ENCODE measurements at regions not wholly inside any gene's neighbourhood (a gene's known extent, or its start where the extent isn't known, plus 50 kb on each side); places are given as distances from the start of the nearest gene placed in this dataset.

DNA sequence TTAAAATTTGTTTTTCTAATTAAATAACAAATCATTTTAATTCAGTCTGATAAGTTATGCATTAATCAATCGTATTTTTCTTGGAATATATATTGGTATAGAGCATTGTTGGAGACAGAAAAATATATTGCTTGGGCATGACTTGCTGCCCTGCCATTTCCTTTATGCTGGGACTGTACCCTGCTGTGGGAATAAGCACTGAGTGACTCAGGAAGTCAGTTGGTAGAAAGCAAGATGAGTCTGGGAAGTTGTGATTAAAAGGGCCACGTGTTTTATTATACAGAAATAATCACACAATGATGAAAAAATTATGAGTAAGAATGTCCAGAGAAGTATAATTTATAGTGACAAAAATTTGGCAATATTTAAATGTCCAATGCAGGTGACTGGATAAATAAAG, 139.5 kb downstream of the KIF18A start:
- Histone ChIP-seq H3K4me1 (ENCODE audit: insufficient read depth) (peaks cover 9% of the 10 kb centered on the region), H3K27ac (no peak overlapping the region), H3K36me3 (ENCODE audit: low read depth) (no peaks in the 10 kb centered on the region), H3K79me2 (ENCODE audit: insufficient read depth) (no peaks in the 10 kb centered on the region), H3K4me2 (ENCODE audit: unreplicated experiment) (no peak overlapping the region), H3K9ac (no peak overlapping the region), H3K9me3 (ENCODE audit: low read depth) (no peaks in the 10 kb centered on the region), H3K27me3 (replicated peaks; ENCODE audit: insufficient read depth) (no peaks in the 10 kb centered on the region), H2AFZ (no peak overlapping the region), H4K20me1 (ENCODE audit: insufficient read depth) (no peaks in the 10 kb centered on the region), H3K4me3 (no peak overlapping the region), H3K9me2 (ENCODE audit: insufficient read depth) (no peaks in the 10 kb centered on the region), H3F3A (ENCODE audit: insufficient read depth) (0 out of 2 replicates have a peak, but pooled peaks cover 4% of the 10 kb centered on the region)
- TF ChIP-seq EZH2 (IDR thresholded peaks at IDR 0.05; ENCODE audit: insufficient read depth, poor library complexity, severe bottlenecking) = no peak
- no peak for TF ChIP-seq EZH2phosphoT487 (IDR thresholded peaks at IDR 0.05; ENCODE audit: insufficient read depth, low read depth)
- DNase-seq = peak; percentile 30
- in situ Hi-C loops (cut with MboI) = no loop called here
- WGBS, 2 experiments (ENCODE audit: low coverage in 1 of 2, low lambda C conversion rate in 2 of 2, missing lambda C conversion rate in 2 of 2) = 31 to 37% methylated on average over 2 of the region's 2 CpGs

DNA sequence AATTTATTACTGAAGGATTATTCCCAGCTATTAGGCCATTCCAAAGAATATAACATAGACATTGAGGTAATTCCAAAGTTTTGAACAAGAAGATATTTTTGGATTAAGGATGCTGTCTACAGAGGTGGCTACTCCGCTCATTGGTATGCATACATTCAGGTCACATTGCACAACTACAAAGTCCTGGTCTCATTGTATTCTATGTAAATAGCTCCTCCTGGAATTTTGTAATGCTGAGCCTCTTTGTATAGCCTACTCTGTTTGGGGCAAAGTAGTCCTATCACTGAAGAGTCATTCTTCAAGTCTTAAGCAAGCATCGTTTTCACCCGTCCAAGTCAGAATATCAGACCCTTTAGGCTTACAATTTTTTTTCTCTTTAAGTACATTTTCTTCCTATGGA, 142.4 kb downstream of the KIF18A start:
- no peaks in the 10 kb centered on the region for H3K4me1 ChIP-seq (ENCODE audit: insufficient read depth)
- H2AFZ ChIP-seq = no peak overlapping the region
- no peak for DNase-seq
- H3K27me3 ChIP-seq (replicated peaks; ENCODE audit: insufficient read depth) = no peaks in the 10 kb centered on the region
- H3K9ac ChIP-seq = no peak overlapping the region
- TF ChIP-seq EZH2phosphoT487 (IDR thresholded peaks at IDR 0.05; ENCODE audit: insufficient read depth, low read depth) = no peak
- no peak for TF ChIP-seq EZH2 (IDR thresholded peaks at IDR 0.05; ENCODE audit: insufficient read depth, poor library complexity, severe bottlenecking)
- H3K79me2 ChIP-seq (ENCODE audit: insufficient read depth) = no peaks in the 10 kb centered on the region
- no peak overlapping the region for H3K27ac ChIP-seq
- H3K9me3 ChIP-seq (ENCODE audit: low read depth) = no peaks in the 10 kb centered on the region
- H3K9me2 ChIP-seq (ENCODE audit: insufficient read depth) = no peaks in the 10 kb centered on the region
- no peak overlapping the region for H3K4me3 ChIP-seq
- WGBS, 2 experiments (ENCODE audit: low coverage in 1 of 2, low lambda C conversion rate in 2 of 2, missing lambda C conversion rate in 2 of 2) = 45 to 47% methylated on average over 3 of the region's 3 CpGs
- H3K36me3 ChIP-seq (ENCODE audit: low read depth) = no peaks in the 10 kb centered on the region
- no peak overlapping the region for H3K4me2 ChIP-seq (ENCODE audit: unreplicated experiment)
- in situ Hi-C loops (cut with MboI) = no loop called here
- no peaks in the 10 kb centered on the region for H4K20me1 ChIP-seq (ENCODE audit: insufficient read depth)
- H3F3A ChIP-seq (ENCODE audit: insufficient read depth) = no peaks in the 10 kb centered on the region

DNA sequence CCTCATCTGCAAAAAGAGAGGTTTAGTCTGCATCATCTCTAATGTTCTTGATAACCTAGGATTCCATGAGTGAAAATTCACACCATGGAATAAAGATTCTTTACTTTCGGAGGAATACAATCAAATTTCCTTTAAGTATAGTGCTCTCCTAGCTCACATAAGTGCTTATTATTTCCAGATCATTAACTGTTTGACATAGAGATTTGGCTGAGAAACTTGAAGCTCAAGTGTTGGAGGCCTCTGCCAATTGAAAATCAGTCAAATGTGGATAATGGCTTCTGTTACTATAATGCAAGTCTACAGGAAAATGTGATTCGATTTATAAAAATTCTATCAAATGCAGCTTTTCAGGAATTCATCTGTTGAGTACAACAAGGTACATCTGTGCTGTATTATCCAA, 144.6 kb downstream of the KIF18A start:
- no peaks in the 10 kb centered on the region for H3F3A ChIP-seq (ENCODE audit: insufficient read depth)
- no peaks in the 10 kb centered on the region for H3K9me2 ChIP-seq (ENCODE audit: insufficient read depth)
- in situ Hi-C loops (cut with MboI) = no loop called here
- H3K27ac ChIP-seq = no peak overlapping the region
- no peaks in the 10 kb centered on the region for H3K4me1 ChIP-seq (ENCODE audit: insufficient read depth)
- TF ChIP-seq EZH2 (IDR thresholded peaks at IDR 0.05; ENCODE audit: insufficient read depth, poor library complexity, severe bottlenecking) (no peak), EZH2phosphoT487 (IDR thresholded peaks at IDR 0.05; ENCODE audit: insufficient read depth, low read depth) (no peak)
- no peak overlapping the region for H2AFZ ChIP-seq
- no peaks in the 10 kb centered on the region for H4K20me1 ChIP-seq (ENCODE audit: insufficient read depth)
- WGBS, 2 experiments (ENCODE audit: low coverage in 1 of 2, low lambda C conversion rate in 2 of 2, missing lambda C conversion rate in 2 of 2) = 26 to 29% methylated on average over 2 of the region's 2 CpGs
- H3K27me3 ChIP-seq (replicated peaks; ENCODE audit: insufficient read depth) = no peaks in the 10 kb centered on the region
- no peak overlapping the region for H3K9ac ChIP-seq
- H3K79me2 ChIP-seq (ENCODE audit: insufficient read depth) = no peaks in the 10 kb centered on the region
- no peak overlapping the region for H3K4me3 ChIP-seq
- no peaks in the 10 kb centered on the region for H3K9me3 ChIP-seq (ENCODE audit: low read depth)
- no peak for DNase-seq
- H3K4me2 ChIP-seq (ENCODE audit: unreplicated experiment) = no peak overlapping the region
- no peaks in the 10 kb centered on the region for H3K36me3 ChIP-seq (ENCODE audit: low read depth)

DNA sequence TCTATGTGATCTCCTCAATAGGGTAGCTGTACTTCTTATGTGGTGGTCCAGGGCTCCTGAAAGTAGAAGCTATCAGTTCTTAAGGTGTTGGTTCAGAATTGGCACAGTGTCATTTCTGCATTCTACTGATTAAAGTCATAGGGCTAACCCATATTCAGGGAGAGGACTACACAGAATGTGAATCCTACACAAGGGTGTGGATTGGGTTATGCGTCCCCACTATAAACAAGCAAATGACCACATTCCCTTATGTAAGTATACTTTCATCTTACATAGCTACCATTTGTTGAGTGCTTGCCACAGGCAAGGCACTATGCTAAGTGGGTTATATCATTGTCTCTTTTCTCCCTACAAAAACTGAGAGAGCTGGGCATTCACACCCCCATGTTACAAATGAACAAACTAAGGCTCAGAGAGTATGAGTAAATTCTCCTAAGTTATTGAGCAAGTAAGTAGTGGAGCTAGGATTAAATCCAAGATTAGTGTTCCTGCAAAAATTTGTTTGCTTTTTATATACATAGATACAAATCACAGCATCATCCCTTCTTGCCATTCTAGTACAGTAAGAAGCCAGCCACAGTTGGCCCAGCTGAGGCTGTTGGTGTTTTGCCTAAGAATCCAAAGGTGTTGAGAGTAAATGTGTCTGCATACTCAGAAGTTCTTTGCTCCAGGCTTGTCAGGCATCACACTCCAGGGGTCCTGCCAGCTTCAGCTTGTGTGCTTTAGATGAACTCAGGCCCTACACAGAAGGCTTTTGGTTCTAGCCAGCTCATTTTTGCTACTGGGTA, 157.8 kb downstream of the KIF18A start:
- no peaks in the 10 kb centered on the region for H3K79me2 ChIP-seq (ENCODE audit: insufficient read depth)
- H3F3A ChIP-seq (ENCODE audit: insufficient read depth) = 0 out of 2 replicates have a peak, but pooled peaks cover 6% of the 10 kb centered on the region
- no peak overlapping the region for H3K27ac ChIP-seq
- peaks cover 6% of the 10 kb centered on the region; the same call in 1 of the 2 replicates for H3K4me1 ChIP-seq (ENCODE audit: insufficient read depth)
- no peaks in the 10 kb centered on the region for H3K9me3 ChIP-seq (ENCODE audit: low read depth)
- no peaks in the 10 kb centered on the region for H3K9me2 ChIP-seq (ENCODE audit: insufficient read depth)
- H3K36me3 ChIP-seq (ENCODE audit: low read depth) = no peaks in the 10 kb centered on the region
- in situ Hi-C loops (cut with MboI) = no loop called here
- TF ChIP-seq EZH2 (IDR thresholded peaks at IDR 0.05; ENCODE audit: insufficient read depth, poor library complexity, severe bottlenecking) (no peak), EZH2phosphoT487 (IDR thresholded peaks at IDR 0.05; ENCODE audit: insufficient read depth, low read depth) (no peak)
- DNase-seq = peak; percentile 42
- H3K4me2 ChIP-seq (ENCODE audit: unreplicated experiment) = no peak overlapping the region
- H3K9ac ChIP-seq = no peak overlapping the region
- no peaks in the 10 kb centered on the region for H4K20me1 ChIP-seq (ENCODE audit: insufficient read depth)
- H3K27me3 ChIP-seq (replicated peaks; ENCODE audit: insufficient read depth) = no peaks in the 10 kb centered on the region
- WGBS, 2 experiments (ENCODE audit: low coverage in 1 of 2, low lambda C conversion rate in 2 of 2, missing lambda C conversion rate in 2 of 2) = 63 to 71% methylated on average over 1 of the region's 1 CpG
- H3K4me3 ChIP-seq = no peak overlapping the region
- no peak overlapping the region for H2AFZ ChIP-seq

Measured in GM23248 (cell line).